ENCODE measurements at regions not wholly inside any gene's neighbourhood (a gene's known extent, or its start where the extent isn't known, plus 50 kb on each side); places are given as distances from the start of the nearest gene placed in this dataset.

GRCh38 chr15:69624816-69625215 lies 172.2 kb downstream of the RPLP1 start:
- DNase-seq (ENCODE audit: low read depth, low spot score), result no peak
- ChIA-PET CTCF (no interaction called here), POLR2A (no interaction called here)
- H3K4me3 ChIP-seq (ENCODE audit: low read depth, low read length), result no peak overlapping the region
- TF ChIP-seq CTCF (IDR thresholded peaks at IDR 0.05; ENCODE audit: insufficient read depth, low read length, missing control alignments), result no peak

GRCh38 chr15:69625328-69625727 lies 172.7 kb downstream of the RPLP1 start:
- ChIA-PET POLR2A (no interaction called here), CTCF (no interaction called here)
- H3K4me3 ChIP-seq (ENCODE audit: low read depth, low read length), result no peak overlapping the region
- TF ChIP-seq CTCF (IDR thresholded peaks at IDR 0.05; ENCODE audit: insufficient read depth, low read length, missing control alignments), result no peak
- DNase-seq (ENCODE audit: low read depth, low spot score), result no peak

- no peak for TF ChIP-seq CTCF (IDR thresholded peaks at IDR 0.05; ENCODE audit: insufficient read depth, low read length, missing control alignments)
- ChIA-PET POLR2A (no interaction called here), CTCF (no interaction called here)
- no peak overlapping the region for H3K4me3 ChIP-seq (ENCODE audit: low read depth, low read length)
- no peak for DNase-seq (ENCODE audit: low read depth, low spot score)
Measured at GRCh38 chr15:69626095-69627066, 173.8 kb downstream of the RPLP1 start.

GRCh38 chr15:69627548-69628158 lies 175.0 kb downstream of the RPLP1 start:
- POLR2A ChIA-PET, result no interaction called here
- TF ChIP-seq CTCF (IDR thresholded peaks at IDR 0.05; ENCODE audit: insufficient read depth, low read length, missing control alignments), result no peak
- H3K4me3 ChIP-seq (ENCODE audit: low read depth, low read length), result no peak overlapping the region
- CTCF ChIA-PET, result no interaction called here
- DNase-seq (ENCODE audit: low read depth, low spot score), result no peak

GRCh38 chr15:69628256-69629093 lies 175.9 kb downstream of the RPLP1 start:
- POLR2A ChIA-PET, result no interaction called here
- CTCF ChIA-PET, result interaction anchor here (0.7 kb wide), 1 partner anchor 757 kb away, joined by 3 read pairs; no protein-coding TSS in a partner anchor

More at GRCh38 chr15:69628256-69629093, 175.9 kb downstream of the RPLP1 start:
- no peak for DNase-seq (ENCODE audit: low read depth, low spot score)
- no peak overlapping the region for H3K4me3 ChIP-seq (ENCODE audit: low read depth, low read length)
- no peak for TF ChIP-seq CTCF (IDR thresholded peaks at IDR 0.05; ENCODE audit: insufficient read depth, low read length, missing control alignments)
